HepG2 (cell line): ENCODE measurements at regions not wholly inside any gene's neighbourhood (a gene's known extent, or its start where the extent isn't known, plus 50 kb on each side); places are given as distances from the start of the nearest gene placed in this dataset.

ENCODE experiments used
- ATAC-seq: fragments of 200-7000 bp; cut with Tn5 transposase; 3 replicates; pipeline ENCODE4 v1.9.1; 2020; ENCODE audit warnings: mild to moderate bottlenecking, moderate library complexity
- BruUV-seq: library from RNA; stranded (reverse); fragments of 400-500 nt; replicated peaks from 2 replicates; lab custom pipeline; 2021; lab: Mats Ljungman, UMichigan
- CTCF ChIA-PET: fragments of 300-600 bp; formaldehyde crosslinking; extraction: SDS; loops from one replicate; lab custom pipeline; 2021; ENCODE audit warnings: low total read pairs, inconsistent platforms, low intra/inter-chr PET ratio; lab: Yijun Ruan, JAX
- POLR2A ChIA-PET: fragments of 350-600 bp; sonication (Branson Sonifier 250); formaldehyde crosslinking; loops from one replicate; lab custom pipeline; 2020; ENCODE audit warnings: antibody characterized with exemption, inconsistent platforms; lab: Yijun Ruan, JAX
- DNase-seq: peaks from one replicate; pipeline ENCODE4 v3.0.0-alpha.2; 2015; ENCODE audit warnings: low spot score
- FAIRE-seq: peaks from 3 replicates; lab custom pipeline; 2011; peaks lifted over from hg19 to GRCh38; lab: Jason Lieb, UNC
- H2AFZ ChIP-seq: one replicate; pipeline ENCODE4 v1.6.1; 2011; ENCODE audit warnings: low read length, inconsistent platforms
- H3K27ac ChIP-seq: fragments of 300-600 bp; 3 replicates; pipeline ENCODE4 v1.8.0; 2011; ENCODE audit warnings: mixed run types, mild to moderate bottlenecking, mixed read lengths, low read length, inconsistent platforms; ENCODE audit not compliant: insufficient read depth; ENCODE audit errors: extremely low read length
- H3K27me3 ChIP-seq, 2 experiments: fragments of 200-600 bp in 1 of 2; 2 replicates in 1 of 2; 3 replicates in 1 of 2; pipeline versions ENCODE4 v1.6.0 to v1.8.0; 2011; ENCODE audit warnings: low read length in 2 of 2, mild to moderate bottlenecking in 2 of 2, moderate library complexity in 2 of 2, inconsistent platforms in 1 of 2; ENCODE audit not compliant: insufficient read depth in 2 of 2, control insufficient read depth in 1 of 2
- H3K36me3 ChIP-seq, 2 experiments: fragments of 200-600 bp in 1 of 2; replicated peaks in 1 of 2; 2 replicates in 1 of 2; 3 replicates in 1 of 2; pipeline versions ENCODE4 v1.5.1 to v1.8.0; 2011; ENCODE audit warnings: low read length in 2 of 2, inconsistent platforms in 1 of 2; ENCODE audit not compliant: insufficient read depth in 2 of 2, control insufficient read depth in 1 of 2
- H3K4me1 ChIP-seq: 2 replicates; pipeline ENCODE4 v1.5.1; 2012; ENCODE audit warnings: low read length, inconsistent platforms; ENCODE audit not compliant: insufficient read depth
- H3K4me2 ChIP-seq: 2 replicates; pipeline ENCODE4 v1.6.0; 2011; ENCODE audit warnings: low read depth, low read length, inconsistent platforms
- H3K4me3 ChIP-seq, 3 experiments: fragments of 200-600 bp in 1 of 3; sonication (generic), shearing (Covaris generic) in 1 of 3; replicated peaks in 1 of 3; 2 replicates each; pipeline ENCODE4 v1.5.1; 2011 to 2016; ENCODE audit warnings: low read length in 3 of 3, inconsistent platforms in 2 of 3, low read depth in 2 of 3, mild to moderate bottlenecking in 2 of 3, control low read depth in 1 of 3, mixed read lengths in 1 of 3; ENCODE audit not compliant: insufficient read depth in 1 of 3
- H3K79me2 ChIP-seq: one replicate; pipeline ENCODE4 v1.6.1; 2011; ENCODE audit warnings: low read length, inconsistent platforms; ENCODE audit not compliant: insufficient read depth
- H3K9ac ChIP-seq: 2 replicates; pipeline ENCODE4 v1.6.0; 2011; ENCODE audit warnings: mild to moderate bottlenecking, low read depth, low read length, inconsistent platforms; ENCODE audit not compliant: insufficient read depth
- H3K9me3 ChIP-seq: 2 replicates; pipeline ENCODE4 v1.5.1; 2012; ENCODE audit warnings: mild to moderate bottlenecking, low read length
- H4K20me1 ChIP-seq: 2 replicates; pipeline ENCODE4 v1.6.0; 2011; ENCODE audit warnings: inconsistent platforms, mild to moderate bottlenecking, low read length, moderate library complexity; ENCODE audit not compliant: insufficient read depth
- ATF3 ChIP-seq: sonication (generic); formaldehyde crosslinking; IDR thresholded peaks from 2 replicates; pipeline ENCODE4 v1.4.0; 2020; ENCODE audit warnings: missing genetic modification reagents
- CBX5 ChIP-seq: sonication (generic); formaldehyde crosslinking; IDR thresholded peaks from 2 replicates; pipeline ENCODE4 v1.4.0; 2020; ENCODE audit warnings: missing genetic modification reagents, borderline replicate concordance
- DNMT3B ChIP-seq: conservative IDR thresholded peaks from 2 replicates; pipeline ENCODE4 v1.6.1; 2016; ENCODE audit warnings: missing biosample characterization, control low read depth
- ERF ChIP-seq: IDR thresholded peaks from 2 replicates; pipeline ENCODE4 v1.6.1; 2018; ENCODE audit warnings: missing biosample characterization, missing genetic modification reagents
- FOXJ3 ChIP-seq: sonication (generic); formaldehyde crosslinking; IDR thresholded peaks from 2 replicates; pipeline ENCODE4 v1.4.0; 2020; ENCODE audit warnings: missing genetic modification reagents, mild to moderate bottlenecking, borderline replicate concordance
- MAFF ChIP-seq: IDR thresholded peaks from 2 replicates; pipeline ENCODE4 v1.6.1; 2011; ENCODE audit warnings: low read depth, low read length, improper control_type of control experiment
- MBNL3 ChIP-seq: fragments of 250-450 bp; sonication (Bioruptor Pico); conservative IDR thresholded peaks from 2 replicates; pipeline ENCODE4 v1.8.0; 2022; ENCODE audit warnings: mild to moderate bottlenecking, inconsistent platforms
- MIER3 ChIP-seq: IDR thresholded peaks from 2 replicates; pipeline ENCODE4 v1.6.1; 2016; ENCODE audit warnings: missing compliant biosample characterization, borderline replicate concordance
- NR2C2 ChIP-seq: sonication (generic); formaldehyde crosslinking; IDR thresholded peaks from 2 replicates; pipeline ENCODE4 v1.4.0; 2020; ENCODE audit warnings: missing genetic modification reagents, mild to moderate bottlenecking, moderate library complexity, borderline replicate concordance
- SALL2 ChIP-seq: sonication (generic); formaldehyde crosslinking; IDR thresholded peaks from 2 replicates; pipeline ENCODE4 v1.8.1; 2023; ENCODE audit warnings: mild to moderate bottlenecking, missing genetic modification reagents, inconsistent platforms
- TEAD3 ChIP-seq: optimal IDR thresholded peaks from 2 replicates; pipeline ENCODE3; 2016; ENCODE audit warnings: borderline replicate concordance
- ZNF331 ChIP-seq: sonication (generic); formaldehyde crosslinking; IDR thresholded peaks from 2 replicates; pipeline ENCODE4 v1.4.0; 2020; ENCODE audit warnings: missing genetic modification reagents
- ZSCAN30 ChIP-seq: sonication (generic); formaldehyde crosslinking; IDR thresholded peaks from 2 replicates; pipeline ENCODE4 v1.5.0; 2020; ENCODE audit warnings: mild to moderate bottlenecking, missing genetic modification reagents
- WGBS: methylation state at CpG from one replicate; pipeline ENCODE4 v1.1.6; 2017; ENCODE audit warnings: low lambda C conversion rate; 5-methylcytosine and 5-hydroxymethylcytosine counted together
- in situ Hi-C: cut with HindIII; loops from 2 replicates; pipeline ENCODE4 v1.10.0; 2017; ENCODE audit warnings: low pct_unique_long_range_greater_than_20kb; ENCODE audit not compliant: extremely low pct_ligation_motif_present
- intact Hi-C: fragments of 100-400 bp; cut with micrococcal nuclease; formaldehyde crosslinking; loops from one replicate; pipeline ENCODE4 v1.10.0; 2022; ENCODE audit not compliant: unreplicated experiment

GRCh38 chr2:67048314-67048713 lies 348.8 kb upstream of the ETAA1 start:
- no peak for ATAC-seq
- no peak overlapping the region for H3K9ac ChIP-seq
- no peak for DNase-seq
- TF ChIP-seq MAFF, result no peak
- TF ChIP-seq ZSCAN30 (CRISPR knock-in tag), result no peak
- no peak for TF ChIP-seq ERF (CRISPR knock-in tag)
- no peak for TF ChIP-seq NR2C2 (CRISPR knock-in tag)
- TF ChIP-seq ATF3, result no peak
- TF ChIP-seq ZNF331, result no peak
- TF ChIP-seq MIER3, result no peak
- no peak for TF ChIP-seq SALL2 (CRISPR knock-in tag)
- no peak for TF ChIP-seq FOXJ3
- TF ChIP-seq TEAD3 (CRISPR knock-in tag), result no peak
- no peak for TF ChIP-seq CBX5 (CRISPR knock-in tag)
- no peak for TF ChIP-seq DNMT3B
- no peak for TF ChIP-seq MBNL3 (CRISPR knock-in tag)
- TF ChIP-seq, all 625 proteins: peak for 0
- Histone ChIP-seq H3K4me1 (no peaks in the 10 kb centered on the region), H3K36me3 (no peaks in the 10 kb centered on the region), H3K4me2 (no peak overlapping the region), H3K27me3 (no peaks in the 10 kb centered on the region), H2AFZ (no peak overlapping the region), H3K27ac (no peak overlapping the region), H4K20me1 (no peaks in the 10 kb centered on the region), H3K4me3 (no peak overlapping the region), H3K79me2 (no peaks in the 10 kb centered on the region), H3K9me3 (peaks cover 77% of the 10 kb centered on the region)
- in situ Hi-C loops, result no loop called here
- ChIA-PET CTCF (no interaction called here), POLR2A (no interaction called here)
- 33% methylated on average over 2 of the region's 2 CpGs for WGBS
- no peak for FAIRE-seq
- intact Hi-C loops, result no loop called here
- no TSS peak for BruUV-seq
